Fibroblast of lung (primary cell): ENCODE measurements at regions not wholly inside any gene's neighbourhood (a gene's known extent, or its start where the extent isn't known, plus 50 kb on each side); places are given as distances from the start of the nearest gene placed in this dataset.

ENCODE experiments used
- DNase-seq, 2 donors: peaks; one replicate each; pipeline versions ENCODE4 v3.0.0 to v3.0.0-alpha.2; 2010; ENCODE audit warnings: low read depth in 2 of 2
- H2AFZ ChIP-seq: 2 replicates; pipeline ENCODE4 v1.5.1; 2012; ENCODE audit warnings: low read length, control low read depth, inconsistent platforms
- H3K27ac ChIP-seq: 2 replicates; pipeline ENCODE4 v1.5.1; 2011; ENCODE audit warnings: low read length, control low read depth; ENCODE audit not compliant: insufficient read depth
- H3K27me3 ChIP-seq: 2 replicates; pipeline ENCODE4 v1.5.1; 2011; ENCODE audit warnings: mild to moderate bottlenecking, low read length; ENCODE audit not compliant: control insufficient read depth, insufficient read depth
- H3K36me3 ChIP-seq: 2 replicates; pipeline ENCODE4 v1.5.1; 2011; ENCODE audit warnings: low read length; ENCODE audit not compliant: control insufficient read depth, insufficient read depth
- H3K4me1 ChIP-seq: 2 replicates; pipeline ENCODE4 v1.5.1; 2011; ENCODE audit warnings: low read length; ENCODE audit not compliant: control insufficient read depth, insufficient read depth; ENCODE audit errors: extremely low read depth
- H3K4me2 ChIP-seq: 2 replicates; pipeline ENCODE4 v1.5.1; 2011; ENCODE audit warnings: low read length, control low read depth; ENCODE audit not compliant: insufficient read depth; ENCODE audit errors: extremely low read depth
- H3K4me3 ChIP-seq, 4 experiments: fragments of 200-600 bp in 1 of 4; sonication (generic) in 1 of 4; replicated peaks in 1 of 4; 2 replicates each; pipeline ENCODE4 v1.5.1; 2011 to 2016; ENCODE audit warnings: low read length in 4 of 4, low read depth in 3 of 4, mild to moderate bottlenecking in 3 of 4, control low read depth in 2 of 4, inconsistent platforms in 1 of 4, mixed read lengths in 1 of 4; ENCODE audit not compliant: insufficient read depth in 1 of 4; ENCODE audit errors: control extremely low read depth in 1 of 4
- H3K79me2 ChIP-seq: 2 replicates; pipeline ENCODE4 v1.5.1; 2012; ENCODE audit warnings: mild to moderate bottlenecking, low read length, inconsistent platforms; ENCODE audit not compliant: control insufficient read depth, insufficient read depth
- H3K9ac ChIP-seq: 2 replicates; pipeline ENCODE4 v1.5.1; 2011; ENCODE audit warnings: mild to moderate bottlenecking, low read length, control low read depth; ENCODE audit not compliant: insufficient read depth
- H3K9me3 ChIP-seq: 2 replicates; pipeline ENCODE4 v1.5.1; 2012; ENCODE audit warnings: low read depth, low read length; ENCODE audit not compliant: control insufficient read depth, insufficient read depth
- H4K20me1 ChIP-seq: 2 replicates; pipeline ENCODE4 v1.5.1; 2011; ENCODE audit warnings: low read length; ENCODE audit not compliant: control insufficient read depth, insufficient read depth; ENCODE audit errors: extremely low read depth
- CTCF ChIP-seq, 2 donors: IDR thresholded peaks in 1 of 2; conservative IDR thresholded peaks in 1 of 2; 1 replicate in 1 of 2; 2 replicates in 1 of 2; pipeline ENCODE4 v1.5.1; 2011 to 2012; ENCODE audit warnings: low read length in 2 of 2, control low read depth in 1 of 2, inconsistent platforms in 1 of 2, low read depth in 1 of 2, mild to moderate bottlenecking in 1 of 2
- EZH2 ChIP-seq: IDR thresholded peaks from 2 replicates; pipeline ENCODE4 v1.5.1; 2012; ENCODE audit warnings: low read length, control low read depth, mild to moderate bottlenecking; ENCODE audit errors: missing control alignments

- Histone ChIP-seq H3K36me3 (no peaks in the 10 kb centered on the region), H3K4me2 (no peak overlapping the region), H3K9ac (no peak overlapping the region), H3K27me3 (no peaks in the 10 kb centered on the region), H3K4me1 (no peaks in the 10 kb centered on the region), H3K9me3 (no peaks in the 10 kb centered on the region), H4K20me1 (no peaks in the 10 kb centered on the region), H3K4me3 (no peak overlapping the region), H3K27ac (no peak overlapping the region), H3K79me2 (no peaks in the 10 kb centered on the region), H2AFZ (no peak overlapping the region)
- DNase-seq: no peak
- TF ChIP-seq CTCF (conservative IDR thresholded peaks at IDR 0.05 in 1 of 2, IDR thresholded peaks at IDR 0.05 in 1 of 2; ENCODE audit: low read depth in 1 of 2, low read length in 2 of 2) (no peak), EZH2 (no peak)
Measured at GRCh38 chr14:98172243-98172778, 1099.7 kb downstream of the BCL11B start.

- DNase-seq: no peak
- Histone ChIP-seq H3K9ac (no peak overlapping the region), H3K9me3 (no peaks in the 10 kb centered on the region), H3K27me3 (no peaks in the 10 kb centered on the region), H3K36me3 (no peaks in the 10 kb centered on the region), H2AFZ (no peak overlapping the region), H3K4me3 (no peak overlapping the region), H3K27ac (no peak overlapping the region), H4K20me1 (no peaks in the 10 kb centered on the region), H3K4me1 (no peaks in the 10 kb centered on the region), H3K79me2 (no peaks in the 10 kb centered on the region), H3K4me2 (no peak overlapping the region)
- no peak for TF ChIP-seq EZH2
- TF ChIP-seq CTCF (conservative IDR thresholded peaks at IDR 0.05 in 1 of 2, IDR thresholded peaks at IDR 0.05 in 1 of 2; ENCODE audit: low read depth in 1 of 2, low read length in 2 of 2): no peak
Measured at GRCh38 chr14:98173305-98173704, 1098.7 kb downstream of the BCL11B start.

- H3K27ac ChIP-seq: no peak overlapping the region
- no peak overlapping the region for H3K4me2 ChIP-seq
- no peaks in the 10 kb centered on the region for H3K36me3 ChIP-seq
- no peak overlapping the region for H2AFZ ChIP-seq
- no peaks in the 10 kb centered on the region for H4K20me1 ChIP-seq
- TF ChIP-seq EZH2: no peak
- TF ChIP-seq CTCF (conservative IDR thresholded peaks at IDR 0.05 in 1 of 2, IDR thresholded peaks at IDR 0.05 in 1 of 2; ENCODE audit: low read depth in 1 of 2, low read length in 2 of 2): no peak
- H3K4me3 ChIP-seq: no peak overlapping the region
- no peak for DNase-seq
- no peak overlapping the region for H3K9ac ChIP-seq
- no peaks in the 10 kb centered on the region for H3K27me3 ChIP-seq
- no peaks in the 10 kb centered on the region for H3K9me3 ChIP-seq
- no peaks in the 10 kb centered on the region for H3K4me1 ChIP-seq
- H3K79me2 ChIP-seq: no peaks in the 10 kb centered on the region
Measured at GRCh38 chr14:98174041-98174440, 1098.0 kb downstream of the BCL11B start.
